ENCODE measurements at regions not wholly inside any gene's neighbourhood (a gene's known extent, or its start where the extent isn't known, plus 50 kb on each side); places are given as distances from the start of the nearest gene placed in this dataset.

DNA sequence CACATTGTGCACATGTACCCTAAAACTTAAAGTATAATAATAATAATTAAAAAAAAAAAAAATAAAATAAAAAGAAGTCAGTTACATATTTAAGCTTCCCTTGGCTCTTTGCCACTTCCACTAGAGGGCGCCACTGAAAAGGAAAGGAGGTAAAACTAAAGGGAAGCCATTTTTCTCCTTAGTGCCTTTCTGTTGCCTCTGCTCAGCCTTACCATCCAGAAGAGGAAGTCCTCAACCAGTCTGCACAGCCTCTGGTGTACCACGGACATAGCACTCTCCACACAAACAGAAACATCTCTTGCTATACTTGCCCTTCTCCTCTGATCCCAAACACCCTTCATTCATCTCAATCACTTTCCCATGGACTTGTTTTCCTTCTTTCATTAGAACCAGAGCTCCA is 169.0 kb upstream of the EEA1 start:
- TF ChIP-seq, protein P1, sequence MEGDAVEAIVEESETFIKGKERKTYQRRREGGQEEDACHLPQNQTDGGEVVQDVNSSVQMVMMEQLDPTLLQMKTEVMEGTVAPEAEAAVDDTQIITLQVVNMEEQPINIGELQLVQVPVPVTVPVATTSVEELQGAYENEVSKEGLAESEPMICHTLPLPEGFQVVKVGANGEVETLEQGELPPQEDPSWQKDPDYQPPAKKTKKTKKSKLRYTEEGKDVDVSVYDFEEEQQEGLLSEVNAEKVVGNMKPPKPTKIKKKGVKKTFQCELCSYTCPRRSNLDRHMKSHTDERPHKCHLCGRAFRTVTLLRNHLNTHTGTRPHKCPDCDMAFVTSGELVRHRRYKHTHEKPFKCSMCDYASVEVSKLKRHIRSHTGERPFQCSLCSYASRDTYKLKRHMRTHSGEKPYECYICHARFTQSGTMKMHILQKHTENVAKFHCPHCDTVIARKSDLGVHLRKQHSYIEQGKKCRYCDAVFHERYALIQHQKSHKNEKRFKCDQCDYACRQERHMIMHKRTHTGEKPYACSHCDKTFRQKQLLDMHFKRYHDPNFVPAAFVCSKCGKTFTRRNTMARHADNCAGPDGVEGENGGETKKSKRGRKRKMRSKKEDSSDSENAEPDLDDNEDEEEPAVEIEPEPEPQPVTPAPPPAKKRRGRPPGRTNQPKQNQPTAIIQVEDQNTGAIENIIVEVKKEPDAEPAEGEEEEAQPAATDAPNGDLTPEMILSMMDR (IDR thresholded peaks at IDR 0.05) = no peak
- TF ChIP-seq POLR2A (IDR thresholded peaks at IDR 0.05) = no peak
